GM19467 (cell line): ENCODE measurements at regions not wholly inside any gene's neighbourhood (a gene's known extent, or its start where the extent isn't known, plus 50 kb on each side); places are given as distances from the start of the nearest gene placed in this dataset.
A peak's percentile ranks its signal among the peaks of the same experiment; 100 is the strongest.
"Not testable (repeated sequence)": the region's sequence is repeated elsewhere in the genome, so short reads cannot be mapped to it uniquely, and the experiment has no call there.

Experiments used
- ATAC-seq: cut with Tn5 transposase; IDR thresholded peaks from one replicate; pipeline ENCODE4 v1.9.1; 2021; ENCODE audit warnings: mild to moderate bottlenecking, moderate library complexity; ENCODE audit not compliant: unreplicated experiment

DNA sequence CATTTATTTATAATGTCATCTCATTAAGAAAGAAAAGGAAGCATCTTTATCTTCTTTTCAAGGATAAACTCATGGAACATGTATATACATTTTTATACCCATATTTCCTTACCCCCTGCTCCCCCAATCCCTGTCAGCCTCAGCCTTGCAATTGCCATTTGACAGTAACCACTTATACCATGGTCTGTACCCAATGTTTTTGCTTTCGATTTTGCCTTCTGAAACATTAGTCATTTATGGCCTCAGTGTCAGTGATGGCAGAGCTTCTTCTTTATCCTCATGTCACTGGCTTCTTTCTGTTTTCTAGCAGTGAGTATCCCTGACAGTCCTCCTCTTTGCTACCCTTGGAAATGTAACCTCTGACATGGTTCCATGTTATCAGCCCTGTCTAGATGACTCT, 228.4 kb downstream of the SPRY1 start:
- ATAC-seq: no peak

DNA sequence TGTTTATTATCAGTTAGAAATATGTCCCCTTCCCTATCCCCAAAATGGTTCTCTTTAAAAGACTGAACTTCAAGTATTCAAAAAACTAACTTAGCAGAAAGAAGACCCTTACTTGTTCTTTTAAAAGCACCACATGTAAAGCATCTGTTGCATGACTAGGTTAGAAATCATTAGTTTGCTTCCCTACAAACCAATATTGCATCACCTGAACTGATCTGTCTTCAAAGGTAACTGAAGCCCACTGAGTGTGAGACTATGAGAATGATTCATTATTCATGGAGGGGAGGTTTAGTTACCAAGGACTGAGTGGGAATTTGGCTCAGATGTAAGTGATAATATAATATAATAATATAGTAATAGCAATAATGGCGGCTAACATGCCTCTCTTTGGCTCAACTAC, 231.7 kb downstream of the SPRY1 start:
- no peak for ATAC-seq

DNA sequence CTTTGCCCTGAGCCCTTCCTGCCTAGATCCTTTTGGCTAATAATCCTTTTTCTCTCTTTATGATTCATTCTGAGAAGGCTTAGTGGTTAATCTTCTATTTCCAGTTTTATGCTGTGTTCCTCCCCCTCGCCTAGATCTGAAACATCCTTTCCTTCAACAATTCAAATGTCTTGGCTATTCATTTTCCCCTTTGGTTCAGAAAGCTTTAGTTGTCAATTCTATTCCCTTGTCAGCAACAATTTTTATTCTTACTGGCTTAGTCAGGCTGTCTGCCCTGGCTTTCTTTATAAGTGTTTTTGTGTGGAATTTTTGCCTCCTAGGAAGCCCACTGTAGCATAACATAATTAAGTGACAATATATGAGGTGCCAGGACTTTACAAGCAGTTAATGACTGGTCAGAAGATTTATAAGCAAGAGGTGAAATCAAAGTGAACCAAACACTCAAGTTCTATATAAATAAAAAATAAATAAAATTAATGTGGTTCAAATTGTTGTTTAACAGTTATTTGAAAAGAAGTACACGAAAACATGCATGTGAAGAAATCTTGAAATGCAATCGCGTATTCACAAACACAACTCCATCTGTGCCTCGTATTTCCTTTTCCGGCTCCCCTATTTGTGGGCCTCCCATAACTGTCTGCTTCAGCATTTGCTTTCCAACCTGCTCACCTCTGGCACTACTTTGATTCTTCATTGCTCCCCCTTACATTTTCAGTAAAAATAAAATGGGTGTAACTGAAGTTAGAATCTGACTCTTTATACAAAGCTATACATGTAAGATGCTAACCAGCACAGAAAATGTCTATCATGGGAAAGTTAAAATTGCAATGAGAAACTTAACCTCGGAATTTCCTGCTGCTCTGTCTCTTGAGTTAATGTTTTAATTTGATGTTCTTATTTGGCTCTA, 235.4 kb downstream of the SPRY1 start:
- no peak for ATAC-seq

DNA sequence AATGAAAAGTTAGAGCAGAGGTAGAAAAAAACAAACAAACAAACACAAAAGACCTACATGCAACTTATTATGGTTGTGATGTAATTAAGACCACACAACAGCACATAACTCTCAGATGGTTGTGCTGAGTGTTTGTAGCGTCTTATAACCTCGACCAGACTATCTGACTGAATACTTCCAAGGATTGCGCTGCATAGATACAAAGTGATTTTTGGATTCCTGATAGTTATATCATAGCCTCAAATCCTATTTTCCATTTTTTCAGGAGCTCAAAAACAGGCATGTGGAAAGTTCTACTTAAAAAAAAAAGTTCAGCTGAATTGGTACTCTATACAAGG, 236.1 kb downstream of the SPRY1 start:
- no peak for ATAC-seq

DNA sequence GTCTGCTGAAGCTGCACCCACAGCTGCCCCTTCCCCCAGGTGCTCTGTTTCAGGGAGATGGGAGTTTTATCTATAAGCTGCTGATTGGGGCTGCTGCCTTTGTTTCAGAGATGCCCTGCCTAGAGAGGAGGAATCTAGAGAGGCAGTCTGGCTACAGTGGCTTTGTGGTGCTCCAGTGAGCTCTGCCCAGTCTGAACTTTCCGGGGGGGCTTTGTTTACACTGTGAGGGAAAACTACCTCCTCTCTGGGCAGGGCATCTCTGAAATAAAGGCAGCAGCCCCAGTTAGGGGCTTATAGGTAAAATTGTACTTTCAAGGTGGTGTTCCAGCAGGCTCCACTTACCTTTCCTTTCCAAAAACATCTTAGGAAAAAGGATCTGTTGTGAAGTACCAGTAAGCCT, 242.2 kb downstream of the SPRY1 start:
- no peak for ATAC-seq

DNA sequence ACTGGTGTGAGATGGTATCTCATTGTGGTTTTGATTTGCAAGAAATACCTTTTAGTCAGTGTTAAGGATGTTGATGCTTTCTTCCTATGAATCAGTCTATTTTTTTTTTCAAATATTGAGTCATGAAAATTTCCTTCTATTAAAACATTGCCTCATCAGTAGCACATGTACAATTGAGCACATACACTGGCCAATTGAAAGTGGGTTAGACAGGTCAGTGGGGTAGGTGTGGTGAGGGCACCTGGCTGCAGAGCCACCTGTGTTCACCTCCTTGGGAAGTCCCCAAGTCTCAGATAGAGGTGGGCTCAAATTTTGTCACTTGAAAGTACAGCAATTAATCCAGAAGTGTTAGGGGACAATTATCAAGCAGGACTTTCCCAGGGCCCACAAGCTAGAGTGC, 243.7 kb downstream of the SPRY1 start:
- ATAC-seq: no peak

DNA sequence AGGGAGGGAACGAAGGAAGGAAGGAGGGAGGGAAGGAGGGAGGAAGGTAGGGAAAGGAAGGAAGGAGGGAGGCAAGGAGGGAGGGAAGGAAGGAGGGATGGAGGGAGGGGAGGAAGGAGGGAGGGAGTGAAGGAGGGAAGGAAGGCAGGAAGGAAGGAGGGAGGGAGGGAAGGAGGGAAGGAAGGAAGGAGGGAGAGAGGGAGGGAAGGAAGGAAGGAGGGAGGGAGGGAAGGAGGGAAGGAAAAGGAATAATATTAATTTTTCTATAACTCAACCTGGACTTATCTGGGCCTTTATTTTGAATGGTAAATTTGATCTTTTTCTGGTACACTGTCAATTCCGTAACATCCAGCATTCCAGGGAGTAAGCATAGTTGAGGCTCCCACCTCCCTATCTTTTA, 244.2 kb downstream of the SPRY1 start:
- ATAC-seq: no peak

DNA sequence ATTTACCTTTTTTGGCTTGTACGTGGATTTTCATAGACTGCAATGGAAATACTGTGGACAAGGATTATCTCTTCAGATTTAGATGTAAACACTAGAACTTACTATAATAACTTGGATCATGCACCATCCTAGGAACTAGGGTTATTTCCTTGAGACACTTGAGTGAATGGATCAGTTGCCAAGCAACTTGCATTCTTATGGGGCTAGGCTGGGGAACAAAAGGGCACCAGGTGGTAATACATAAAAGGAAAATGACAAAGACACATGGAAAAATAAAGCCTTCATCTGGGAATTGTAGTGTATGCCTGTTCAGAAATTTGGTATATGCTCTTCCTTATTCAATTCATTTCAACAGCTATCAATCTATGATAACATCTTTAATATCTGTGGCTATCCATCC, 247.1 kb downstream of the SPRY1 start:
- no peak for ATAC-seq

DNA sequence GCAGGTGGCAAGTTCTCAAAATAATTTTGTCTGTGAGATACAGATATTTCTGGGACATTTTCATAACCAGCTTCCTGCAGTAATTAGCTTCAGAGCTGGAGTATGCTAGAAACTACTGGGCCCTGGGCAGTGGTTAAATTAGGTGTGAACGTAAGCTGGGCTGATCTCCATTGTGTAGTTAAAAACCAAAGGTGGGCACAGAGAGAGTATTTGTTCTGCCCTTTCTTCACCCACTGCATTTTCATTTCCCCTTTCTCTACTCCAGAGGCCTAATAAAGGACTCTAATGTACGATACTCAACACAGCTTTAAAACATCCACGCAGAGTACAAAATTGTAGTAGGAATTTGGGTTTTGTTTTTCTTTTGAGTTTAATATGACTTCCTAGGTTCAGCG, 252.7 kb downstream of the SPRY1 start:
- peak; percentile 76 for ATAC-seq

DNA sequence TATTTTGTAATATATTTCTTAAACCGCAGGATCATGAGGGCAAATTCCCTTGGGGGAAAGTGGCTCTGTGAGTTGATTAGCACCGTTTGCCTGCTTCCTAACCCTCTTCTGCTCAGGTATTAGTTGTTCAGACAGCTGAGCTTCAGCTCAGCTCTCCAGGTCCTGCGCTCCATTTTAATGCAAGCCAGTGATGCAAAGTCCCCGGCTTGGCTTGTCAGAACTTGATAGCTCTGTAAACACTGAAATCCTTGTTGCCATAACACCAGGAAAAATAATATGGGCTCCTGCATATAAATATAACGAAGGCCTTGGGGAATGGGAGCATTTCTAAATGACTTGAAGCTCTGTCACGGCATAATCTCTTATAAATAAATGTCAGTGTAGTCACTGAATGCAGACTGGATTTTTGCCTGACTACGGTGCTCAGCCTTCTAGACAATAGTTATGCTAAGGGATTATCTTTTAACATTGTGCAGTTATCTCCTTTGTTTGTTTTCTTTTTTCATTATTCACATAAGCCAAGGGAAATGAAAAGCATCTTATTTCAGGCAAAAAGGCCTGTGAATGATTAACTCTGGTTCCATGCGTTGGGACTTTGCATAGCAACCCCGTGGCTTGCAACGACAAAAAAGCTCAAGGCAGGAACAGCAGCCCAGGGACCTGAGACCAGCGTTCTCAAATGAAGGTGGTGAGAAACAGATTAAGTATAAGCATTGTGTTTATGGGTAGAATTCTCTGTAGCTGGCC, 253.2 kb downstream of the SPRY1 start:
- ATAC-seq: peak; percentile 32

DNA sequence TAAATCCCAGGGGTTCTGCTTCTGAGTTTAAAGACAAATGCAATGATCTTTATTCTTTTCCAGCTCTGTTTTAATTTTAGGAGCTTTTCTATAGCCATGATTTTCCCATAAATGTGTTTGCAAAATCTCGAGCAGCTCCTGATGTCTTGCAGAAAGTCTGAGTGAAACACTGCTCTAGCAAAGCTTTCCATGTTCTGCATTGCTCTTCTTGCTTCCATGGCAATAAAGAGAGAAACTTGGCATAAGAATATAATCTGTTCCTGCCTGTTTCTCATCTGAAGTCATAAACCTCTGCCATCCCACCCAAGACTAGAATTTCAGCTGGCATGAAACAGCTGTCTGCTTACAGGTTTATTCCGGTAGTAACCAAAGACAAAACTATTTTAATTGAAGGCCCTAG, 254.5 kb downstream of the SPRY1 start:
- ATAC-seq: no peak

DNA sequence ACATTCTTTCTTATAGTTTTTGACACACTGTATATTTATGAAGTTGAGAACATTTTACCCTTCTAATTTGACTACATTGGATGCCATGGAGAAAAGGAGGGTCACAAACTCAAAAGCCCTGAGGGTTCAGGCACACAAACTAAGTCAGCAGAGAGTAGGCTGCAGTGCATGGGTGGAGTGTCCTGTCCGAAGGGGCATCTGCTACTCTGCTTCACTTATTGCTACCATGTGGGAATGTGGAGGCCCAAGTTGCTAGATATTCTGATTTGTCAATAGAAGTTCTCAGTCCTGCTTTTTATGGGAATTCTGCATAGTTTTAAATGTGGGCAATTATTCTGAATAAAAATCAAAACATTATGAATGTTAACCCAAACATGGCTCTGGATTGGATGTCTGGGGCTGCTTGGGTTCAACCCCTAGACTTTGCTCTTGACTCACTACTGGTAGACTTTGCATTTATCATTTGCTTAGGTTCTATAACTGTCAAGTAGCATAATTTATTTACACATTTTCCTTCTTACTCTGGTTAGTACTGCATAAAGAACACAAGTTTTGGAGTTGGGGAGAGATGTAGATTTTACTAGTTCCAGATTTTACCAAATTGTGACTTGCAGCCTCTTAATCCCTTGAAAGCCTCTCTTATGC, 255.1 kb downstream of the SPRY1 start:
- ATAC-seq: no peak

DNA sequence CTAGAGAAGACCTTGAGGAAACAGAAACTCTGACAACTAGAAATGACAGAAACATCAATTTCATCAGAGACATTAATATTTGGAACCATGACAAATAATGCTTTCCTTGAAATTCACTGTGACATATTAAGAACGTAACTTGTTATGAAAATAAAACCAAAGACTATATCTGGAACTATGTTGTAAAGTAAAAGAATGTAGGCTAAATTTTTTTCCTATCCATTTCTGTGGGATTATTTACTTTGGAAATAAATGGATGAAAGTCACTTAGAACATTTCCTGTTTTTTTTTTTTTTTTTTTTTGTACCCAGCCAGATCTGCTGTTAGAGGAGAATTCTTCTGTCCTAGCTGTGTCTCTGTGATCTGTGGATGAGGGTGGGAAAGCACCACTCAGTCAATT, 255.9 kb downstream of the SPRY1 start:
- no peak for ATAC-seq

DNA sequence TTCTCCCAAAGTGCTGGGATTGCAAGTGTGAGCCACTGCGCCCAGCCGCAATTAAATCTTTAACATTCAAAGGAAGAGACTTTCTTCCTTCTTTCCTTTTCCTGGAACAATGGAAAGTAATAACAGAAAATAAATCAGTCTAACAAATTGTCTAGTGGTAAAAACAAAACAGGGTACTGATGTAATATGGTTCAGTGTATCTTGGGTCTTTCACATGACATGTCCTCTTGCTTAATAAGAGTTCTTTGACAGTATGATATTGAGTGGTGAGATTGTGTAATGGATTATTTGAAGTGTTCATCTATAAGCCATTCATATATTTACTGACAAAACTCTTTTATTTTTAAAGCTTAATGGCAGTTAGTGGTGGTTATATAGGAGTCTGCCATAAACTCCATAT, 256.6 kb downstream of the SPRY1 start:
- ATAC-seq: no peak

DNA sequence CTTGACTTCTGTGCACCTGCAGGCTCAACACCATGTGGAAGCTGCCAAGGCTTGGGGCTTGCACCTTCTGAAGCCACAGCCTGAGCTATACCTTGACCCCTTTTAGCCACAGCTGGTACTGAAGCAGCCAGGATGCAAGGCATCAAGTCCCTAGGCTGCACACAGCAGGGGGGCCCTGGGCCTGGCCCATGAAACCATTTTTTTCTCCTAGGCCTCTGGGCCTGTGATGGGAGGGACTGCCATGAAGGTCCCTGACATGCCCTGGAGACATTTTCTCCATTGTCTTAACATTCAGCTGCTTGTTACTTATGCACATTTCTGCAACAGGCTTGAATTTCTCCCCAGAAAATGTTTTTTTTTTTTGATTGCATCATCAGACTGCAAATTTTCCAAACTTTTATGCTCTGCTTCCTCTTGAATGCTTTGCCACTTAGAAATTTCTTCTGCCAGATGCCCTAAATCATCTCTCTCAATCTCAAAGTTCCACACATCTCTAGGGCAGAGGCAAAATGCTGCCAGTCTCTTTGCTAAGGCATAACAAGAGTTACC, 260.2 kb downstream of the SPRY1 start:
- ATAC-seq: not testable (repeated sequence)

DNA sequence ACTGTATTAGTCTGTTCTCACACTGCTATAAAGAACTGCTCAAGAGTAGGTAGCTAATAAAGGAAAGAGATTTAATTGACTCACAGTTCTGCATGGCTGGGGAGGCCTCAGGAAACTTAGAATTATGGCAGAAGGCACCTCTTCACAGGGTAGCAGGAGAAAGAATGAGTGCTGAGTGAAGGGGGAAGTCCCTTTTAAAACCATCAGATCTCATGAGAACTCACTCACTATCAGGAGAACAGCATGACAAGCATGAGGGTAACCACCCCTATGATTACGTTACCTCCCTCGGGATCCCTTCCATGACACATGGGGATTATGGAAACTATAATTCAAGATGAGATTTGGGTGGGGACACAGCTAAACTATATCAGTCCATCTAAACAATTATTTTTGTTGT, 261.0 kb downstream of the SPRY1 start:
- not testable (repeated sequence) for ATAC-seq

DNA sequence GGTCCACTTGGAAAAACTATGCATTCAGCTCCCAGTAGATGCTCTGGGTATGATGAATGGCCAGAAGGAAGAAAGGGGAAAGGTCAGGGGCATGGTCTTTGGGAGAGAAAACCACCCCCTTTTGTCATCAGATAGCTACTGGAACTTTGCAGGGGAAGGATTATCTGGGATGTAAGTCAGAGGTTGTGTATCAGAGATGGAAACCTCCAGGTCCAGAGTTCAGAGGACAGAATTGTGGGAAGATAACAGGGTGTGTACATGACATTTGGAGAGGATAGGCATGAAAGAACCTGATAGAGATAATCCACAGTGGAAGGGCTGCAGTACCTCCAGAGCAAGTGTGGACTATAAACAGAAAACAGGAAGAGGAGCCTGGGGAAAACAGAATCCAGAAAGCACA, 262.7 kb downstream of the SPRY1 start:
- ATAC-seq: no peak

DNA sequence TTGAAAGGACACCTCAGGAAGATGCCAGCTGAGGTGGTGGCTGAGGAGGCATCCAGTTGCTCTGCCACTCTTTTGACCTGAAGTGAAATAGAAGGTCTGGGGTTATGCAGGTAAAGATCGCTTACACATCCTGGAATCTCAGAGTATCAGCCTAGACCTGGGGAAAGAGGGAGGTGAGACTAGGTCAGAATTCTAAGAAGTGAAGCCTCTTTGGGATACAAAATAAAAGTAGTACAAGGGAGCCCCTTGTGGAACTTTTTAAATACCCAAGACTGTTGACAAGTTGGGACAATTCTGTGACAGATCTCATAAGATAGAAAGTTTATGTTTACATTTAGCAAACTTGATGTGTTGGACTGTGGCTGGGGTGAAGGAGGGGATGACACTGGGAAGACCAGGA, 263.1 kb downstream of the SPRY1 start:
- no peak for ATAC-seq

DNA sequence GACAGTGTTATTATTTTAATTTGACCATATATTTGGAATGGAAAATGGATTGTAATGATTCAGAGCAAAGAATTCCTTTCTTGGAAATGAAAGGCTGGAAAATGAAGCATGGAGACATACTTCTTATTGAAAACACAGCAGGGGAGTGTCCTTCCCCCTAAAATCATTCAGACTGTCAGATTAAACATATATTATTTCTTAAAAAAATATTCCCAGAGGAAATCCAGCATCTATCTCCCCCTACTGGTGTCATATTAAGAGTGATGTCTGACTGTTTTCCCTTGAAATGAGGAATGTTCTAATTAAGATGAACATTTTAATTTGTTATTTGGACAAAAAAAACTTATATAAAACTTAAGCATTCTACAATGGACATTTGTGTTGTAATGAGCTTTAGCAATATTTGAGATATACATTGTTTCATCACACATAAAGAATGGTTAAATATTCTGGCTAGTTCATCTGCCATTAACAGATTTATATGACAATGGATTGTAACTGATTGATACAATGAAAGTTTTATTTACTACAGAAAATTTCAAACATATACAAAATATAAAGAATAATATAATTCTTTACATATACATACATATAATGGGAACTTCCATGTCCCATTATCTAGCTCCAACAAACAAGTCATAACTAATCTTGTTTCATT, 264.6 kb downstream of the SPRY1 start:
- ATAC-seq: no peak

DNA sequence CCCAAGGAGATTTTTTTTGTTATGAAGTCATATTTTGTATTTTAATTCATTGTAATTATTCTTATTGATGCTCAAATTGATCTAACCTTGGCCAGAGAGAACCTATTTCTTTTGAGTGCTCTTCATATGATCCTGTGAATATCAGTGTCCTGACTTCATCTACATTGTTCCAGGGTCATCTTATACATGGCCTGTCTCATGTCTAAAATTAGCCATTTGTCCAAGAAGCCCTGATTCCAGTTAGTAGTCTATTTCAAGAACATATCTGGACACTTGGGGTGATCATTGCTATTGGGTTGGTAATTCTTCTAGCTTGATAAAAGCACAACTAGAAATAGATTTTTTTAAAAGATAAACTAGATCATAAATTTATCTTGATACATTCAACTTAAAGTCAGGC, 266.2 kb downstream of the SPRY1 start:
- ATAC-seq: no peak

DNA sequence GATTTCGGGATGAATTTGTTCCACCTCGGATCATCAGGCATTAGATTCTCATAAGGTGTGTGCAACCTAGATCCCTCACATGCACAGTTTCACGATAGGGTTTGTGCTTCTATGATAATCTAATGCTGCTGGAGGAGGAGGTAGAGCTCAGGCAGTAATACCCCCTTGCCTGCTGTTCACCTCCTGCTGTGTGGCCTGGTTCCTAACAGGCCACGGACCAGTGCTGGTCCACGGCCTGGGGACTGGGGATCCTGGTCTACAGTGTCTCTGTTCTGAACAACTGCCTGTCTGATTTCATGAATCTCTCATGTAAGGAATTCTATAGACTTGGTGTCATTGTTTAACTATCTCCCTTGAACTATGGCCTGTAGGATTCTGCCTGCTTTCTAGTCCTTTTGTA, 269.9 kb downstream of the SPRY1 start:
- no peak for ATAC-seq
